CD14-positive monocyte (primary cell): ENCODE measurements at regions not wholly inside any gene's neighbourhood (a gene's known extent, or its start where the extent isn't known, plus 50 kb on each side); places are given as distances from the start of the nearest gene placed in this dataset.

ENCODE experiments used
- DNase-seq, 3 donors: peaks; one replicate each; pipeline ENCODE4 v3.0.0-alpha.2; 2011 to 2022
- H2AFZ ChIP-seq: 2 replicates; pipeline ENCODE4 v1.6.0; 2012; ENCODE audit warnings: mild to moderate bottlenecking, low read depth, low read length, inconsistent platforms; ENCODE audit not compliant: insufficient read depth, poor library complexity, severe bottlenecking
- H3K27ac ChIP-seq, 2 donors: 1 replicate in 1 of 2; 2 replicates in 1 of 2; pipeline ENCODE4 v1.5.1; 2012 to 2013; ENCODE audit warnings: low read length in 2 of 2, control low read depth in 1 of 2, inconsistent platforms in 1 of 2, low read depth in 1 of 2, mild to moderate bottlenecking in 1 of 2
- H3K27me3 ChIP-seq, 2 donors: one replicate each; pipeline versions ENCODE4 v1.6.0 to v1.6.1; 2011 to 2013; ENCODE audit warnings: low read length in 2 of 2; ENCODE audit not compliant: control insufficient read depth in 2 of 2, insufficient read depth in 2 of 2
- H3K36me3 ChIP-seq, 2 donors: replicated peaks in 1 of 2; 1 replicate in 1 of 2; 2 replicates in 1 of 2; pipeline versions ENCODE4 v1.5.1 to v1.6.1; 2012 to 2013; ENCODE audit warnings: low read length in 2 of 2, control low read depth in 1 of 2, inconsistent platforms in 1 of 2, mild to moderate bottlenecking in 1 of 2; ENCODE audit not compliant: insufficient read depth in 2 of 2, control insufficient read depth in 1 of 2
- H3K4me1 ChIP-seq, 2 donors: 1 replicate in 1 of 2; 2 replicates in 1 of 2; pipeline versions ENCODE4 v1.5.1 to v1.6.1; 2012 to 2013; ENCODE audit warnings: low read length in 2 of 2, control low read depth in 1 of 2, inconsistent platforms in 1 of 2, mild to moderate bottlenecking in 1 of 2, moderate library complexity in 1 of 2; ENCODE audit not compliant: insufficient read depth in 2 of 2, control insufficient read depth in 1 of 2
- H3K4me2 ChIP-seq: replicated peaks from 2 replicates; pipeline ENCODE3; 2012; ENCODE audit warnings: low read length, moderate library complexity, mild to moderate bottlenecking; ENCODE audit not compliant: poor library complexity, severe bottlenecking; ENCODE audit errors: extremely low read depth
- H3K4me3 ChIP-seq, 3 experiments: fragments of 200-600 bp in 1 of 3; sonication (generic) in 1 of 3; replicated peaks in 1 of 3; 1 replicate in 2 of 3; 2 replicates in 1 of 3; pipeline ENCODE4 v1.5.1; 2011 to 2013; ENCODE audit warnings: low read length in 3 of 3, mild to moderate bottlenecking in 3 of 3, control low read depth in 2 of 3, low read depth in 2 of 3, inconsistent platforms in 1 of 3, moderate library complexity in 1 of 3
- H3K79me2 ChIP-seq: 2 replicates; pipeline ENCODE4 v1.6.0; 2012; ENCODE audit warnings: mild to moderate bottlenecking, control low read depth, inconsistent platforms, low read length, moderate library complexity; ENCODE audit not compliant: insufficient read depth
- H3K9ac ChIP-seq: 2 replicates; pipeline ENCODE4 v1.6.0; 2017; ENCODE audit warnings: low read length, mild to moderate bottlenecking; ENCODE audit not compliant: insufficient read depth, poor library complexity, severe bottlenecking
- H3K9me3 ChIP-seq, 2 donors: replicated peaks in 1 of 2; 1 replicate in 1 of 2; 2 replicates in 1 of 2; pipeline versions ENCODE4 v1.5.1 to v1.6.1; 2012 to 2013; ENCODE audit warnings: low read length in 2 of 2, control low read depth in 1 of 2; ENCODE audit not compliant: control insufficient read depth in 1 of 2, insufficient read depth in 1 of 2
- H4K20me1 ChIP-seq: 2 replicates; pipeline ENCODE4 v1.6.0; 2012; ENCODE audit warnings: mild to moderate bottlenecking, low read length, control low read depth, moderate library complexity; ENCODE audit not compliant: insufficient read depth
- H3K27ac Mint-ChIP-seq, 7 donors: one replicate each; pipeline ENCODE4 v1.8.0; 2020; ENCODE audit warnings: mild to moderate bottlenecking in 7 of 7, mixed read lengths in 7 of 7, moderate library complexity in 6 of 7, inconsistent platforms in 2 of 7
- H3K27me3 Mint-ChIP-seq, 3 donors: one replicate each; pipeline ENCODE4 v1.8.0; 2021 to 2022; ENCODE audit warnings: low read depth in 3 of 3, mild to moderate bottlenecking in 3 of 3, mixed read lengths in 3 of 3, moderate library complexity in 3 of 3, inconsistent platforms in 1 of 3
- H3K36me3 Mint-ChIP-seq, 2 donors: one replicate each; pipeline ENCODE4 v1.8.0; 2020; ENCODE audit warnings: mixed read lengths in 2 of 2, inconsistent platforms in 1 of 2, mild to moderate bottlenecking in 1 of 2
- H3K4me1 Mint-ChIP-seq: one replicate; pipeline ENCODE4 v1.8.0; 2020; ENCODE audit warnings: mild to moderate bottlenecking, mixed read lengths
- H3K4me3 Mint-ChIP-seq, 2 donors: one replicate each; pipeline ENCODE4 v1.8.0; 2020; ENCODE audit warnings: mild to moderate bottlenecking in 2 of 2, mixed read lengths in 2 of 2, moderate library complexity in 1 of 2
- H3K9me3 Mint-ChIP-seq, 7 donors: one replicate each; pipeline ENCODE4 v1.8.0; 2020 to 2022; ENCODE audit warnings: mixed read lengths in 7 of 7, mild to moderate bottlenecking in 6 of 7, moderate library complexity in 6 of 7, inconsistent platforms in 2 of 7
- CTCF ChIP-seq: fragments of 200-600 bp; IDR thresholded peaks from one replicate; pipeline ENCODE4 v1.8.0; 2022; ENCODE audit warnings: antibody characterized with exemption, mild to moderate bottlenecking
- WGBS: methylation state at CpG from one replicate; pipeline ENCODE4 v1.1.5; 2013; ENCODE audit warnings: missing lambda C conversion rate; ENCODE audit not compliant: insufficient coverage; 5-methylcytosine and 5-hydroxymethylcytosine counted together
- intact Hi-C, 2 donors: fragments of 100-400 bp; cut with micrococcal nuclease; formaldehyde crosslinking; loops; one replicate each; pipeline versions ENCODE4 v1.15.0 to v1.15.1; 2023

- WGBS: no CpG with 5 or more reads among the region's 2 CpGs
- no peak overlapping the region for H3K9ac ChIP-seq
- no peak overlapping the region for H3K4me2 ChIP-seq
- no peaks in the 10 kb centered on the region for H3K27me3 ChIP-seq
- peaks cover 0 to 3% (median 0%) of the 10 kb centered on the region in 7 donors for H3K9me3 Mint-ChIP-seq
- H4K20me1 ChIP-seq: no peaks in the 10 kb centered on the region
- no peak overlapping the region for H3K4me3 ChIP-seq
- H3K79me2 ChIP-seq: no peaks in the 10 kb centered on the region
- H3K4me3 Mint-ChIP-seq: no peak overlapping the region
- H3K27ac ChIP-seq: no peak overlapping the region
- no peaks in the 10 kb centered on the region for H3K36me3 Mint-ChIP-seq
- no peak for TF ChIP-seq CTCF
- no peak for DNase-seq
- H3K36me3 ChIP-seq: no peaks in the 10 kb centered on the region
- intact Hi-C loops: no loop called here
- H2AFZ ChIP-seq: no peak overlapping the region
- H3K9me3 ChIP-seq: peaks cover 0 to 4% of the 10 kb centered on the region in 2 donors
- H3K27me3 Mint-ChIP-seq: no peaks in the 10 kb centered on the region
- H3K27ac Mint-ChIP-seq: no peak overlapping the region
- H3K4me1 ChIP-seq: no peaks in the 10 kb centered on the region
- no peaks in the 10 kb centered on the region for H3K4me1 Mint-ChIP-seq
Measured at GRCh38 chr18:39186008-39186407, 1620.4 kb upstream of the CELF4 start.

- no peak overlapping the region for H2AFZ ChIP-seq
- no peaks in the 10 kb centered on the region for H4K20me1 ChIP-seq
- no CpG with 5 or more reads among the region's 5 CpGs for WGBS
- Mint-ChIP-seq H3K4me3 (no peak overlapping the region), H3K27me3 (peaks cover 0 to 3% (median 0%) of the 10 kb centered on the region in 3 donors), H3K4me1 (no peaks in the 10 kb centered on the region), H3K36me3 (no peaks in the 10 kb centered on the region), H3K27ac (no peak overlapping the region), H3K9me3 (peaks cover 0 to 5% (median 0%) of the 10 kb centered on the region in 7 donors)
- TF ChIP-seq CTCF: no peak
- no peak overlapping the region for H3K9ac ChIP-seq
- H3K4me1 ChIP-seq: no peaks in the 10 kb centered on the region
- DNase-seq: no peak
- no peaks in the 10 kb centered on the region for H3K79me2 ChIP-seq
- intact Hi-C loops: no loop called here
- no peaks in the 10 kb centered on the region for H3K36me3 ChIP-seq
- no peak overlapping the region for H3K4me2 ChIP-seq
- no peak overlapping the region for H3K4me3 ChIP-seq
- peaks cover 4 to 6% of the 10 kb centered on the region in 2 donors for H3K9me3 ChIP-seq
- H3K27ac ChIP-seq: no peak overlapping the region
- H3K27me3 ChIP-seq: no peaks in the 10 kb centered on the region
Measured at GRCh38 chr18:39184176-39184575, 1618.6 kb upstream of the CELF4 start.
